K562 (cell line): ENCODE measurements at regions not wholly inside any gene's neighbourhood (a gene's known extent, or its start where the extent isn't known, plus 50 kb on each side); places are given as distances from the start of the nearest gene placed in this dataset.

Source experiments
- ATAC-seq: fragments of 200-7000 bp; cut with Tn5 transposase; 3 replicates; pipeline ENCODE4 v1.9.1; 2020; ENCODE audit warnings: moderate library complexity
- BruUV-seq: library from RNA; stranded (reverse); fragments of 400-500 nt; replicated peaks from 2 replicates; lab custom pipeline; 2021; lab: Mats Ljungman, UMichigan
- CTCF ChIA-PET: fragments of 300-600 bp; formaldehyde crosslinking; extraction: SDS; loops from one replicate; lab custom pipeline; 2021; ENCODE audit warnings: low intra/inter-chr PET ratio; lab: Yijun Ruan, JAX
- POLR2A ChIA-PET: fragments of 300-600, 350-650 bp; sonication (Branson Sonifier 250); formaldehyde crosslinking; extraction: SDS; loops from one replicate; lab custom pipeline; 2021; ENCODE audit warnings: antibody characterized with exemption, inconsistent platforms; lab: Yijun Ruan, JAX
- DNase-seq, 4 experiments: peaks; one replicate each; pipeline versions ENCODE4 v3.0.0 to v3.0.0-alpha.2; 2011 to 2018; ENCODE audit warnings: low spot score in 3 of 4, mixed read lengths in 3 of 4; ENCODE audit errors: extremely low read depth in 1 of 4
- FAIRE-seq: peaks from 2 replicates; lab custom pipeline; 2011; peaks lifted over from hg19 to GRCh38; lab: Jason Lieb, UNC
- H2AFZ ChIP-seq: 2 replicates; pipeline ENCODE4 v1.6.0; 2011; ENCODE audit warnings: low read depth, low read length, control low read depth, inconsistent platforms
- H3K27ac ChIP-seq: fragments of 200-600 bp; 3 replicates; pipeline ENCODE4 v1.8.0; 2011; ENCODE audit warnings: low read depth, mild to moderate bottlenecking, control low read depth, inconsistent platforms, low read length, moderate library complexity, mixed read lengths; ENCODE audit errors: extremely low read depth
- H3K27me3 ChIP-seq, 2 experiments: fragments of 300-600 bp in 1 of 2; 2 replicates in 1 of 2; 3 replicates in 1 of 2; pipeline versions ENCODE4 v1.6.0 to v1.8.0; 2011; ENCODE audit warnings: inconsistent platforms in 2 of 2, low read length in 2 of 2, mild to moderate bottlenecking in 1 of 2, mixed read lengths in 1 of 2, moderate library complexity in 1 of 2; ENCODE audit not compliant: control insufficient read depth in 2 of 2, insufficient read depth in 2 of 2
- H3K36me3 ChIP-seq: fragments of 300-600 bp; 3 replicates; pipeline ENCODE4 v1.8.0; 2011; ENCODE audit warnings: mild to moderate bottlenecking, low read length, inconsistent platforms; ENCODE audit not compliant: control insufficient read depth, insufficient read depth
- H3K4me1 ChIP-seq, 2 experiments: fragments of 200-600 bp in 1 of 2; replicated peaks in 1 of 2; 2 replicates in 1 of 2; 3 replicates in 1 of 2; pipeline versions ENCODE4 v1.5.1 to v1.8.0; 2011; ENCODE audit warnings: inconsistent platforms in 2 of 2, low read length in 2 of 2, mild to moderate bottlenecking in 1 of 2, mixed read lengths in 1 of 2, moderate library complexity in 1 of 2; ENCODE audit not compliant: control insufficient read depth in 2 of 2, insufficient read depth in 2 of 2
- H3K4me2 ChIP-seq: 2 replicates; pipeline ENCODE4 v1.6.1; 2011; ENCODE audit warnings: low read length, control low read depth, inconsistent platforms, mixed read lengths; ENCODE audit not compliant: insufficient read depth
- H3K4me3 ChIP-seq: fragments of 200-600 bp; sonication (generic), shearing (Covaris generic); 2 replicates; pipeline ENCODE4 v1.5.1; 2016; ENCODE audit warnings: control low read depth, inconsistent platforms
- H3K79me2 ChIP-seq: fragments of 200-600 bp; 3 replicates; pipeline ENCODE4 v1.8.0; 2011; ENCODE audit warnings: low read length, inconsistent platforms; ENCODE audit not compliant: control insufficient read depth, insufficient read depth
- H3K9ac ChIP-seq, 2 experiments: 2 replicates each; pipeline versions ENCODE4 v1.6.0 to v1.6.1; 2011; ENCODE audit warnings: low read depth in 2 of 2, low read length in 2 of 2, control low read depth in 1 of 2, inconsistent platforms in 1 of 2, mild to moderate bottlenecking in 1 of 2, mixed read lengths in 1 of 2; ENCODE audit not compliant: insufficient read depth in 1 of 2
- H3K9me1 ChIP-seq: one replicate; pipeline ENCODE4 v1.6.0; 2011; ENCODE audit warnings: inconsistent platforms, mild to moderate bottlenecking, low read length, moderate library complexity; ENCODE audit not compliant: control insufficient read depth, insufficient read depth
- H3K9me3 ChIP-seq: replicated peaks from 2 replicates; pipeline ENCODE4 v1.5.1; 2011; ENCODE audit warnings: low read depth, low read length, inconsistent platforms; ENCODE audit not compliant: control insufficient read depth, insufficient read depth
- H4K20me1 ChIP-seq: replicated peaks from 2 replicates; pipeline ENCODE4 v1.6.1; 2011; ENCODE audit warnings: low read length, inconsistent platforms, mixed read lengths; ENCODE audit not compliant: control insufficient read depth, insufficient read depth
- CTCF ChIP-seq, 3 experiments: IDR thresholded peaks in 2 of 3; conservative IDR thresholded peaks in 1 of 3; 2 replicates each; pipeline ENCODE4 v1.5.1; 2011 to 2012; ENCODE audit warnings: low read length in 3 of 3, mild to moderate bottlenecking in 3 of 3, control low read depth in 2 of 3, improper control_type of control experiment in 1 of 3, inconsistent platforms in 1 of 3, low read depth in 1 of 3, mixed read lengths in 1 of 3, moderate library complexity in 1 of 3; ENCODE audit not compliant: insufficient read depth in 2 of 3
- E2F8 ChIP-seq: fragments of 450-650 bp; IDR thresholded peaks from 2 replicates; pipeline ENCODE4 v1.7.1; 2018; ENCODE audit warnings: mild to moderate bottlenecking, low read depth; ENCODE audit not compliant: partially characterized antibody
- IRF2 ChIP-seq: sonication (generic); formaldehyde crosslinking; IDR thresholded peaks from 2 replicates; pipeline ENCODE4 v1.8.1; 2022; ENCODE audit warnings: mild to moderate bottlenecking, missing genetic modification reagents
- KLF1 ChIP-seq: fragments of 450-650 bp; IDR thresholded peaks from 2 replicates; pipeline ENCODE4 v1.6.1; 2016; ENCODE audit warnings: missing genetic modification characterization, missing compliant biosample characterization
- RBM22 ChIP-seq: fragments of 200-400 bp; formaldehyde crosslinking; IDR thresholded peaks from 2 replicates; pipeline ENCODE4 v1.6.1; 2018; ENCODE audit warnings: low read length, low read depth; ENCODE audit not compliant: poor library complexity, severe bottlenecking
- SIRT6 ChIP-seq: IDR thresholded peaks from one replicate; pipeline ENCODE4 v1.6.1; 2012; ENCODE audit warnings: low read depth, mild to moderate bottlenecking, control low read depth, inconsistent platforms, low read length, moderate library complexity
- TAL1 ChIP-seq: fragments of 450-650 bp; IDR thresholded peaks from 2 replicates; pipeline ENCODE4 v1.6.1; 2016; ENCODE audit warnings: mild to moderate bottlenecking
- ZNF24 ChIP-seq: fragments of 450-650 bp; IDR thresholded peaks from 2 replicates; pipeline ENCODE4 v1.6.1; 2016
- ZNF551 ChIP-seq: fragments of 250-450 bp; sonication (Bioruptor Pico); IDR thresholded peaks from 2 replicates; pipeline ENCODE4 v1.5.0; 2021; ENCODE audit warnings: mild to moderate bottlenecking, moderate library complexity
- WGBS: fragments of 100-300 bp; shearing (Covaris generic); methylation state at CpG from one replicate; pipeline ENCODE4 v1.1.6; 2016; ENCODE audit warnings: low coverage, mixed read lengths; ENCODE audit not compliant: insufficient coverage; ENCODE audit errors: missing lambda C conversion rate; 5-methylcytosine and 5-hydroxymethylcytosine counted together
- in situ Hi-C: fragments of 300-500 bp; cut with MboI; formaldehyde crosslinking; loops from 4 replicates; pipeline ENCODE4 v1.15.0; 2018; ENCODE audit warnings: inconsistent platforms, mixed read lengths
- intact Hi-C: fragments of 100-400 bp; cut with micrococcal nuclease; formaldehyde crosslinking; loops from 2 replicates; pipeline ENCODE4 v1.14.2; 2022

- TF ChIP-seq KLF1 (tag) (no peak), ZNF551 (CRISPR knock-in tag) (no peak), E2F8 (no peak), RBM22 (no peak), IRF2 (CRISPR knock-in tag) (no peak), ZNF24 (0 out of 2 replicates have a peak, but pooled peaks have one; percentile 65), CTCF (IDR thresholded peaks at IDR 0.05 in 2 of 3, conservative IDR thresholded peaks at IDR 0.05 in 1 of 3; ENCODE audit: insufficient read depth in 2 of 3, low read depth in 1 of 3, low read length in 3 of 3) (0 out of 6 replicates have a peak, but pooled peaks of 1 of the 3 experiments have one; percentile 2), TAL1 (no peak), SIRT6 (no peak)
- TF ChIP-seq, all 486 proteins: peak for 2
- no peak overlapping the region for H3K9ac ChIP-seq
- H3K27ac ChIP-seq = no peak overlapping the region
- no peaks in the 10 kb centered on the region for H4K20me1 ChIP-seq
- H3K4me1 ChIP-seq = no peaks in the 10 kb centered on the region
- H3K4me3 ChIP-seq = no peak overlapping the region
- ChIA-PET CTCF (no interaction called here), POLR2A (no interaction called here)
- no TSS peak for BruUV-seq
- no peaks in the 10 kb centered on the region for H3K79me2 ChIP-seq
- no peaks in the 10 kb centered on the region for H3K9me3 ChIP-seq
- FAIRE-seq (no peak), DNase-seq (peak in 1 of 4 experiments; percentile 3), ATAC-seq (no peak)
- WGBS = 5% methylated on average over 11 of the region's 11 CpGs
- no peaks in the 10 kb centered on the region for H3K9me1 ChIP-seq
- no peak overlapping the region for H2AFZ ChIP-seq
- peaks cover 9 to 13% of the 10 kb centered on the region in 2 experiments; a peak in 3 of 5 replicates for H3K27me3 ChIP-seq
- in situ Hi-C loops (no loop called here), intact Hi-C loops (no loop called here)
- no peak overlapping the region for H3K4me2 ChIP-seq
- H3K36me3 ChIP-seq = no peaks in the 10 kb centered on the region
These were observed 70.9 kb upstream of the PIWIL1 start for GRCh38 chr12:130266751-130267150.
